ENCODE measurements at regions not wholly inside any gene's neighbourhood (a gene's known extent, or its start where the extent isn't known, plus 50 kb on each side); places are given as distances from the start of the nearest gene placed in this dataset.

GRCh38 chr10:130659528-130659927, 523.3 kb downstream of the GLRX3 start:
- TF ChIP-seq POLR2A (IDR thresholded peaks at IDR 0.05) (no peak), CTCF (IDR thresholded peaks at IDR 0.05 in 8 of 11, conservative IDR thresholded peaks at IDR 0.05 in 3 of 11) (no peak)
- no peaks in the 10 kb centered on the region for H3K4me1 ChIP-seq
- H3K27me3 ChIP-seq (replicated peaks in 1 of 7), result peaks cover 0 to 8% (median 0%) of the 10 kb centered on the region in 7 donors
- H3K9me3 ChIP-seq, result no peaks in the 10 kb centered on the region
- no peaks in the 10 kb centered on the region for H3K36me3 ChIP-seq
- DNase-seq, result no peak
- H3K4me3 ChIP-seq, result no peak overlapping the region
- intact Hi-C loops (cut with DNase I; ENCODE audit: low total_unique reads), result no loop called here
- no peak overlapping the region for H3K27ac ChIP-seq
- WGBS, 5 donors, result 86 to 93% (median 89%) methylated on average over 10 of the region's 10 CpGs

GRCh38 chr10:130660266-130660665, 524.1 kb downstream of the GLRX3 start:
- peak; percentile 46 for DNase-seq
- Histone ChIP-seq H3K36me3 (no peaks in the 10 kb centered on the region), H3K9me3 (no peaks in the 10 kb centered on the region), H3K4me1 (no peaks in the 10 kb centered on the region), H3K4me3 (no peak overlapping the region), H3K27ac (no peak overlapping the region), H3K27me3 (replicated peaks in 1 of 7) (peaks cover 0 to 8% (median 0%) of the 10 kb centered on the region in 7 donors)
- 59 to 85% (median 79%) methylated on average over 2 to 3 of the region's 3 CpGs for WGBS, 5 donors
- TF ChIP-seq POLR2AphosphoS5 (IDR thresholded peaks at IDR 0.05) (no peak), CTCF (IDR thresholded peaks at IDR 0.05 in 8 of 11, conservative IDR thresholded peaks at IDR 0.05 in 3 of 11) (no peak), POLR2A (IDR thresholded peaks at IDR 0.05) (no peak)
- intact Hi-C loops (cut with DNase I; ENCODE audit: low total_unique reads), result no loop called here

DNA sequence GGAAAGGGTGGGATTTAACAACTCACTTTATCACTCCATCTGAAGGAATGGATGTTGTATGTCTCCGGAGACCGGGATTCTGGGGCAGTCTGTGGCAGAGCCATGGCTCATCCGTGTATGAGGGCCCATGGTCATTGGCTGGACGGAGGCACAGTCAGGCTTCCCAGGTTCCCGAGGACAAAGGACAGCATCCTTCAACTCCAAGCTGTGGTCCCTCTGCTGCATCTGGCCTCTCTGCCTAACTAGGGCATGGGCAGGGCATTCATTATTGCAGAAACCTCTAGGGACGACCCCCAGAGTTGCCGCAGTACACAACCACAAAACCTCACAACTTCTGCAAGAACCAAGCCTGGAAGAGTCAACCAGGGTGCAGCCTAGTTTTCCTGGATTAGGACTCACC, 525.2 kb downstream of the GLRX3 start:
- H3K27ac ChIP-seq, result no peak overlapping the region
- DNase-seq, result no peak
- H3K27me3 ChIP-seq (replicated peaks in 1 of 7), result peaks cover 0 to 6% (median 0%) of the 10 kb centered on the region in 7 donors
- no peaks in the 10 kb centered on the region for H3K9me3 ChIP-seq
- 83 to 89% (median 87%) methylated on average over 7 of the region's 7 CpGs for WGBS, 5 donors
- no peak for TF ChIP-seq CTCF (IDR thresholded peaks at IDR 0.05 in 8 of 11, conservative IDR thresholded peaks at IDR 0.05 in 3 of 11)
- no peak for TF ChIP-seq POLR2AphosphoS5 (IDR thresholded peaks at IDR 0.05)
- no peak for TF ChIP-seq POLR2A (IDR thresholded peaks at IDR 0.05)
- intact Hi-C loops (cut with DNase I; ENCODE audit: low total_unique reads), result no loop called here
- H3K4me3 ChIP-seq, result no peak overlapping the region
- no peaks in the 10 kb centered on the region for H3K36me3 ChIP-seq
- no peaks in the 10 kb centered on the region for H3K4me1 ChIP-seq

DNA sequence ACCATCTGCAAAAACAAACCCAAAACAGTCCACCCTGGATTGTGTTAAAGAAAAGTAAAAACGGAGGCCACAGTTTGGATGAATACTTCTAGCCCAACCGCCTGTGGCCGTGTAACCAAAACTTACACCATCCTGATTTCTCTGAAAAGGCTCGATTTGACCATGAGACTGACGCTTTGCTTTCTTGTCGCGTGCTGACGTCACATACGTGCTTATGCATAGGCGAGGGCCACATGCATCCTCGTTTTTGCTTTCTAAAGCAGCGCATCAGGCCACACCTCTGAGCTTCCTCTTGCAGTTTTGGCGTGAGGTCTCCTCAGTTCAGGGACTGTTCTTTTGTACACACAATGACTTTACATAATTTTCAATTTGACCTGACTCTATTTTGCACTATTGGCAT, 526.6 kb downstream of the GLRX3 start:
- Histone ChIP-seq H3K27me3 (replicated peaks in 1 of 7) (no peaks in the 10 kb centered on the region), H3K27ac (no peak overlapping the region), H3K9me3 (no peaks in the 10 kb centered on the region), H3K4me3 (no peak overlapping the region), H3K36me3 (no peaks in the 10 kb centered on the region), H3K4me1 (no peaks in the 10 kb centered on the region)
- WGBS, 5 donors, result 83 to 87% (median 84%) methylated on average over 13 of the region's 13 CpGs
- intact Hi-C loops (cut with DNase I; ENCODE audit: low total_unique reads), result no loop called here
- TF ChIP-seq POLR2A (IDR thresholded peaks at IDR 0.05) (no peak), POLR2AphosphoS5 (IDR thresholded peaks at IDR 0.05) (no peak), CTCF (IDR thresholded peaks at IDR 0.05 in 8 of 11, conservative IDR thresholded peaks at IDR 0.05 in 3 of 11) (no peak)
- DNase-seq, result no peak
